HG02981 (cell line): ENCODE measurements at regions not wholly inside any gene's neighbourhood (a gene's known extent, or its start where the extent isn't known, plus 50 kb on each side); places are given as distances from the start of the nearest gene placed in this dataset.

Experiments
- ATAC-seq: cut with Tn5 transposase; IDR thresholded peaks from one replicate; pipeline ENCODE4 v1.9.1; 2021; ENCODE audit warnings: mild to moderate bottlenecking, moderate library complexity; ENCODE audit not compliant: unreplicated experiment

- ATAC-seq = no peak
Measured at GRCh38 chr20:9981829-9982228, 53.0 kb upstream of the ANKEF1 start.

GRCh38 chr20:9978397-9979004, 56.3 kb upstream of the ANKEF1 start:
- ATAC-seq = peak; percentile 94

DNA sequence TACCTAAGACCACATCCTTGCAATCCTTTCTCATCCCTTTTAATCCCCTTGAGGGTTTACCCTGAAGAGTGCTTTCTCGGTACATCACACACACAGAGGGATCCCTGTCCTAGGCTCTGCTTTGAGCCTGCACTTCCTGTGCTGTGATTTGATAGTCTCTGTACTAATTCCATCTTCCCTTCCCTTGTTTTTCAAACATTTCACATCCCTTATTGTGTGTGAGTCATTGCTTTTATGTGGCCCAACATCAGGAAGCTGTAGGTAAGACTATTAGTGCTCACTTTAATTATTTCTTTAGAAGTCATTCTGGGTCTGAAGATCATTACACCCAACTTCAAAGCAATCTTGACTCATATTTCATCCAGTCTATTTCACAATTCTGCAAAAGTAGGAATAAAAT, 57.2 kb upstream of the ANKEF1 start:
- ATAC-seq = no peak

DNA sequence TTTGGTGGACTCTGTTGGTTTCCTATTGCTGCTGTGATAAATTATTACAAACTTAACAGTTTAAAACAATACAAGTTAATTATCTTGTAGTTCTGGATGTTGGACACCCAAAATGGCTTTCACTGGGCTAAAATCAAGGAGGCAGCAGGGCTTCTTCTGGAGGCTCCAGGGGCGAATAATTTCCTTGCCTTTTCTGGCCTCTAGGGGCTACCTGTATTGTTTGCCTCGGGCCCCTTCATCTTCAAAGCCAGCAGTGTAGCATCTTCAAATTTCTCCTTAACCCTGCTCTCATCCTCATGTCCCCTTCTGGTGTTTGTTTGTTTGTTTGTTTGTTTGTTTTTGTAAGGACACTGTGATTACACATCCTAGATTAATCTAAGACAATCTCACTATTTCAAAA, 60.5 kb upstream of the ANKEF1 start:
- ATAC-seq = no peak

- no peak for ATAC-seq
Measured at GRCh38 chr20:9971746-9972145, 63.0 kb upstream of the ANKEF1 start.

DNA sequence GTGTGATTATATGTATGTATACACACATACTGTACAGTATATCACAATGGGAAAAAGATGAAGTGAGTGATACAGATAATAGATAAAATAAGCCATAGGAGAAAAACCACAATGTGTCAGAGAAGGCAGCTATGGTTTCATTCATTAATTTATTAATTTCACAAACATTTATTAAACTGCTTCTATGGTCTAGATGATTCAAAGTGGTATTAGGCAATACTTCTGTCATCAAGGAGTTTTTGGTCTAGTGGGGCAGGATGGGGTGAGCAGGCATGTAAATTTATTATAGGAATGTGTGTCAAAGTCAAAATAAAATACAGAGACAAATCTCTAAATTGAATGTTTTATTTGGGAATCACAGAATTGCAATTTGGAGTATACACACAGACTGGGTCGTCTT, 65.2 kb upstream of the ANKEF1 start:
- no peak for ATAC-seq

- no peak for ATAC-seq
Measured at GRCh38 chr20:9968015-9968414, 66.8 kb upstream of the ANKEF1 start.

- ATAC-seq = no peak
Measured at GRCh38 chr20:9966966-9967365, 67.8 kb upstream of the ANKEF1 start.

GRCh38 chr20:9963029-9963428, 71.8 kb upstream of the ANKEF1 start:
- no peak for ATAC-seq

DNA sequence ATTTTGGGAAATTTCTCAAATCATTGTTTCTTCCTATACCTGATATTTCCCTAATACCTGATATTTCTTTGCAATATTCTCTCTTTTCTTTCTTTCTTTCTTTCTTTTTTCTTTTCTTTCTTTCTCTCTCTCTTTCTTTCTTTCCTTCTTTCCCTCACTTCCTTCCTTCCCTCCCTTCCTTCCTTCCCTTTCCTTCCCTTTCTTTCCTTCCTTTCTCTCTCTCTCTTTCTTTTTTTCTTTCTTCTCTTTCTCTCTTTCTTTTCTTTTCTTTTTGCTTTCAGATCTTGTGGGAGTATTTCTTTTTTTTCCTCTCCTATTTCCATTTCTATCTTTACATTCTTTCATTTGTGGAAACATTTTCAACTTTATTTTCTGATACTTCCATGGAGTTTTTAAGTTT, 76.1 kb upstream of the ANKEF1 start:
- no peak for ATAC-seq

DNA sequence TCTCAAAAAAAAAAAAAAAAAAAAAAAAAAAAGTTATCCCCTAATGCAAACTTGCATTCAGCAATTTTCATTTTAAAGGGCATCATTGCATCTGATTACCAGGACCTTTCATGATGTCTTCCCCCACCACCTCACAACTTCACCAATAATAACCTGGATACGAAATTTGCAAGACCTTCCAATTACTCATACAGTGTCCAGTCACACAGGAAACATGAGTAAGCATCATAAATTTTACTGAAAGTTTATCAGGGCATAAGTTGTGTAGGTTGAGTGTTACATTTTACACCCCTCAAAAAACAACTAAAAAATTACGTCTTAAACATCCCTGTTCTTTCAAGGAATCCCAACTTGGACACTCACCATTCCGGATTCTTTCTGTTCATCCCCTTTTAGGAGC, 79.1 kb upstream of the ANKEF1 start:
- no peak for ATAC-seq

DNA sequence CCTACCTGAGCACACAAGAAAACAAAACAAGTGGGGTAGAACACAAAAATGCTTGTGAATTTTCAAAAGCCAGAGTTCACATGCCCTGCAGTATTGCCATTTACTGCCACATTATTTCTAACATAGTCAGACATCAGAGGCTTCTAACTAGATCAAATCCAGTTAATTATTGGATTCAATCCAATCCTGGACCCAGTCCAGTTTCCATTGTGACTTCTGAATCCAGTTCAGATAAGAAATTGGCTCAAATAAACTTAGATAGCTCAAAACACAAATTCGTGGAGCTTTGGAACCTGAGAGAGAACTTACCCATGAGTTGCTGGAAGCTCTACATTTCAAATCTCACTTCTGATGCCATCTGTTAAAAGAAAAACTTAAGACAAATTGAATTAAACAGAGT, 85.2 kb upstream of the ANKEF1 start:
- no peak for ATAC-seq

- no peak for ATAC-seq
Measured at GRCh38 chr20:9945408-9945807, 89.4 kb upstream of the ANKEF1 start.

GRCh38 chr20:9942736-9943135, 92.1 kb upstream of the ANKEF1 start:
- no peak for ATAC-seq

DNA sequence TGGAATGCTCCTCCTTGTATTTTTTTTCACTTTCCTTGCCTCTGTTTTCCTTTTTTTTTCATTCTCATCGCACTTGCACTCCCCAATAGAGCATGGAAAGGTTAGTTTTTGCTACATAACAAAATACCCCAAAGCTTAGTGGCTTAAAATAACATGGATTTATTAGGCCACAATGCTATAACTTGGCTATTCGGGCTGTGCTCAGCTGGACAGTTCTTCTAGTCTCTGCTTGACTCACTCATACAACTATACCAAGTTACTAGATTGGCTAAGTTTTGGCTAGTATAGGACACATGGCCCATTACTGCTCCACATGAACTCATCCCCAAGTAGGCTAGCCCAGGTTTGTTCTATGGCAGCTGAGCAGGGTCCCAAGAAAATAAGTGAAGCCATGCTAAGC, 94.5 kb upstream of the ANKEF1 start:
- no peak for ATAC-seq

DNA sequence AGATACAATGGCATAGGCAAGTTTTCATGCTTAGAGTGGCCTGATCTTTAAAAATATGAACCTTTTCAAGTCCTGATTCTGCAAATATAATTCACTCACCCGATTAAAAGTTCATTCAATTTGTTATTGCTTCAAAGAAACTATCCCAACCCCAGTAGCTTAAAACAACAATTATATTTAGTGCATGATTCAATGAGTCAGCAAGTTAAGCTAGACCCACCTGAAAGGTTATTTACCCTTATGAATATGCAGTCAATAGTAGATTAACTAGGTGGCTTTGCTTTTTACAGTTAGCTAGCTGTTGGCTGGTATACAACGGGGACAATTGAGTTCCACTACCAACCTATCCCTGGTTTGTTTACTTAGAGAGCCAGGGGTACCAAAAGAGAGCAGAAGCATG, 95.6 kb upstream of the ANKEF1 start:
- no peak for ATAC-seq

GRCh38 chr20:9935285-9935684, 96.4 kb upstream of the PAK5 start:
- no peak for ATAC-seq

GRCh38 chr20:9930142-9930541, 91.3 kb upstream of the PAK5 start:
- ATAC-seq = no peak

DNA sequence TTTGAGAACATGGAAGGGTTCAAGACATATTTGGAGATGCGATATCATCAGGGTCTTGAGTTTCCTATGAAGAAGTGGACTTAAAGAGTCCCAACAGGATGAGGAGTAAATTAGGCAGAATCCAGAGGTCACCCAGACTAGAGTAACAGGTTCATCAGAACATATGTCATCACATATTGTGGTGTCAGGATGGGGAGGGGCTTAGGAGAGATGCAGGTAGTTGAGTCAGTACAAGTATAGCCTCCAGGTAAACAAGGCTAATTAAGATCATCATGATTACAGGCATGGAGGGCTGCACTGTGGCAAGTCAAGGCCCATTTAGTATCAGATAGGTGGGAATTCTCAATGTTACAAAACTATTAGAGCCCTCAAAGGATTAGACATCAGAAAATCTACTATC, 90.1 kb upstream of the PAK5 start:
- ATAC-seq = no peak

DNA sequence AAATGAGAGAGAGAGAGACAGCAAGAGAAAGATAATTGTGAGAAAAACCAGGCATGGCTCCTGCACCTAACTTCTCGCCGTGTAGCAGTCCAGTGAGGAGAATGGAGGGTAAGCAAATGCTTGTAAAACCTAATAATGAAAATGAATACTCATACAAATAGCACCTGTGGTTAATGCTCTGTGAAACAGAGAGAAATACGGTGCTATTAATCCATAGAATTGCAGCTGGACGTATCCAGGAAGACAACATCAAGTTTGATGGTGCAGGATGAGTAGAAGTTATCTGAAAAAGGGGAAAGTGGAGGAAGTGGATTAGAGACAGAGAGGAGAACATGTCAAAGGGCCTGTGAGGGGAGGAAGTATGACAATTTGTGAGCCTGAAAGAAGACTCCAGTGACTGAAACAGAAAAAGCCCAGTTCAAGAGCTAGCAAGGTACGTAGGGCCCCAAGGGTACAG, 89.4 kb upstream of the PAK5 start:
- peak; percentile 75 for ATAC-seq

DNA sequence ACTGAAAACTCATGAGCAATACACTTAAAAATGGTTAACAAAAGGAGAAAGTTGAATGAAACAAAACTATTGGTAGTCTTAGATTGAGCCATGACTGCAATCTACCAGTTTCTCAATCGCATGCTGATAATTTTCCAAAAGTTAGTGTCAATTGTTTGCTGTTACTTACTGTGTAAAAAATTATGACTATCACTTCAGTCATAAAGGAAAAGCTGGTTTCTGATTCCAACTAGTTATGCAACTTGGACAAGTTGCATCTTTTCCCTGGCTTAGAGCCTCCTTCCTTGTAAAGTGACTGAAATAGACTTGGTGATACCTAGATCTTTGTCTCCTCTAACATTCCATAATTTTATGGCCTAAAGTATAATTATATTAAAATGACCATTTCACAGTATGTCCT, 88.3 kb upstream of the PAK5 start:
- no peak for ATAC-seq

- ATAC-seq = no peak
Measured at GRCh38 chr20:9926476-9926875, 87.6 kb upstream of the PAK5 start.

DNA sequence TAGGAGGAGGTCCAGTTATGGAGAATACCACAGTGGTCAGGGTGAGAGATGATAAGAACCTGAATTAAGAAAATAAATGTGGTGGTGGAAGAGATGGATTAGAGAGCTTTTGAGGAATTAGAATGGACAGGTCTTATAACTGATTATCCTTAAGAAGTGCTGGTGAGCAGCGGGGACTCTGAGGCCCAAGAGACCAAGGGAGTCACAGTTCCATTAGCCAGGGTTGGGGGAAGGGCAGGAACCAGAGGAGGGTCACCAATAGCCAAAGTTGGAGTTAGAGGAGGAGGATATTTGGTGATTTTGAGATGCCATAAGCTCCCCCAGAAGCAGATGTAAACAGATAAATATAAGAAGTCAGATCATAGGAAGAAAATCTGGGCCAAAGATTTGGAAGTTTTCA, 87.1 kb upstream of the PAK5 start:
- no peak for ATAC-seq

GRCh38 chr20:9923648-9924047, 84.8 kb upstream of the PAK5 start:
- no peak for ATAC-seq
